Fibroblast of pulmonary artery (primary cell): ENCODE measurements at regions not wholly inside any gene's neighbourhood (a gene's known extent, or its start where the extent isn't known, plus 50 kb on each side); places are given as distances from the start of the nearest gene placed in this dataset.
"Not testable (repeated sequence)": the region's sequence is repeated elsewhere in the genome, so short reads cannot be mapped to it uniquely, and the experiment has no call there.

Experiments used
- DNase-seq: peaks from one replicate; pipeline ENCODE4 v3.0.0-alpha.2; 2010; ENCODE audit warnings: low read depth
- H3K4me3 ChIP-seq: replicated peaks from 2 replicates; pipeline ENCODE4 v1.5.1; 2011; ENCODE audit warnings: low read depth, mild to moderate bottlenecking, control low read depth, low read length, moderate library complexity
- TF ChIP-seq, protein P1 (sequence below): IDR thresholded peaks from 2 replicates; pipeline ENCODE4 v1.5.1; 2011; ENCODE audit warnings: mild to moderate bottlenecking, control low read depth, low read length, inconsistent platforms; ENCODE audit errors: missing control alignments

DNA sequence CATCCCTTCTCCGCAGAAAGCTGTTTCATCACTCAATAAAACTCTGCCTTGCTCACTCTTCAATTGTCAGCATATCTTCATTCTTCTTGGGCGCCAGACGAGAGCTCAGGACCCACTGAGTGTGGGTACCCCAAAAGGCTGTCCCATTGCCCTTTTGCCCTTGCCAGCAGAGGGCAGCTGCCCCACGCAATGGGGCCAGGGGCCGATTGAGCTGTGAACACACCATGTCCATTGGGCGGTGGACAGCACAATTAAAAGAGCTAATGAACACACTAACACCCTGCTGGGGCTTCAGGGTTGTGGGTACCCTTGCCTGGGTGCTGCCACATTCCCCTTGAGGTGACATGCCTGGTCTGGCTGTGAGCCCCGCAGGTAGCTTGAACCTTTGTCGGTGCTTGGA lies 487.2 kb upstream of the NUDT12 start:
- no peak for DNase-seq
- TF ChIP-seq, protein P1, sequence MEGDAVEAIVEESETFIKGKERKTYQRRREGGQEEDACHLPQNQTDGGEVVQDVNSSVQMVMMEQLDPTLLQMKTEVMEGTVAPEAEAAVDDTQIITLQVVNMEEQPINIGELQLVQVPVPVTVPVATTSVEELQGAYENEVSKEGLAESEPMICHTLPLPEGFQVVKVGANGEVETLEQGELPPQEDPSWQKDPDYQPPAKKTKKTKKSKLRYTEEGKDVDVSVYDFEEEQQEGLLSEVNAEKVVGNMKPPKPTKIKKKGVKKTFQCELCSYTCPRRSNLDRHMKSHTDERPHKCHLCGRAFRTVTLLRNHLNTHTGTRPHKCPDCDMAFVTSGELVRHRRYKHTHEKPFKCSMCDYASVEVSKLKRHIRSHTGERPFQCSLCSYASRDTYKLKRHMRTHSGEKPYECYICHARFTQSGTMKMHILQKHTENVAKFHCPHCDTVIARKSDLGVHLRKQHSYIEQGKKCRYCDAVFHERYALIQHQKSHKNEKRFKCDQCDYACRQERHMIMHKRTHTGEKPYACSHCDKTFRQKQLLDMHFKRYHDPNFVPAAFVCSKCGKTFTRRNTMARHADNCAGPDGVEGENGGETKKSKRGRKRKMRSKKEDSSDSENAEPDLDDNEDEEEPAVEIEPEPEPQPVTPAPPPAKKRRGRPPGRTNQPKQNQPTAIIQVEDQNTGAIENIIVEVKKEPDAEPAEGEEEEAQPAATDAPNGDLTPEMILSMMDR, result no peak
- H3K4me3 ChIP-seq, result no peak overlapping the region

DNA sequence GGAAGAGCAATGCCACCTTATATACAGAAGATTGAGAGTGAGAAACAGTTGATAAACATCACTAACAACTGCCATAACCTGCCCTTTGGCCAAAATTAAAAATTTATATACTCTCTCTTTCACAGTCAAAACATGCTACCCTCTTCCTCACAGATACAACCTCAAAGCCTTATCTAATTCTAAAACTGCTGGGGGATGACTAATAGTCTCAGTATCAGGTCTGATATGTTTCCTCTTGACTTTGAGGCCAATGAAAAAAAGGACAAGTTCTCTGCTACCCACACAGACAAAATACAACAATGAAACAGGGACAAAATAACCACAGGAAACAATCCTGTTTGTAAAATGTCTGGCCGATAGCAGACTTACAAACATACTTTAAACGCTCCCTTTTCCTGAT lies 485.6 kb upstream of the NUDT12 start:
- DNase-seq, result no peak
- no peak overlapping the region for H3K4me3 ChIP-seq
- TF ChIP-seq, protein P1, result no peak

DNA sequence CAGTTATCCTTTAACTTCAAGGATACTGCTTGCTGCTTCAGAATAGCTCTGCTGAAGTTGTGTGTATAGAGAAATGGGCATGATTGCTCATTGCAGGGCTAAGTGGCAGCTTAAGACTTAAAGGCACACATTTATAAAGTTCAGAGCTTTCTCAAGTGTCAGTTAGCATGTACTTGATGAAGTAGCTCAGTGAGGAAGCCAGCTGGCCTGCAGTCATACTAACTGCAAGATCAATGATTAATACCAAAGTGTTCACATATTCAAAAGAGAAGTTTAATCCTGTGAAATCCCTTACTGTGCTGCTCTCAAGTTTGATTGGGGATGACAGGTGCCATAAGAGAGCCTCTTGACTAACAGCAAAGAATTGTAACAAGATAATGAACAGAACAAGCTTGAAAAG lies 483.4 kb upstream of the NUDT12 start:
- H3K4me3 ChIP-seq, result no peak overlapping the region
- DNase-seq, result no peak
- TF ChIP-seq, protein P1, result no peak

DNA sequence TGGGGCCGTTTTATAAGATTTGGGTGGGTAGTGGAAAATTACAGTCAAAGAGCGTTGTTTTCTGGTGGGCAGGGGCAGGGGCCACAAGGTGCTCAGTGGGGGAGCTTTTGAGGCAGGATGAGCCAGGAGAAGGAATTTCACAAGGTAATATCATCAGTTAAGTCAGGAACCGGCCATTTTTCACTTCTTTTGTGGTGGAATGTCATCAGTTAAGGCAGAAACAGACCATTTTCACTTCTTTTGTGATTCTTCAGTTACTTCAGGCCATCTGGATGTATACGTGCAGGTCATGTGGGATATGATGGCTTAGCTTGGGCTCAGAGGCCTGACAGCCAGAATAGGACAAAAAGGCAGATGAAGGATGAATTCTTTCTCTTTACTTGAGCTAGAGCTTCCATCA lies 477.3 kb upstream of the NUDT12 start:
- H3K4me3 ChIP-seq, DNase-seq: not testable (repeated sequence)

DNA sequence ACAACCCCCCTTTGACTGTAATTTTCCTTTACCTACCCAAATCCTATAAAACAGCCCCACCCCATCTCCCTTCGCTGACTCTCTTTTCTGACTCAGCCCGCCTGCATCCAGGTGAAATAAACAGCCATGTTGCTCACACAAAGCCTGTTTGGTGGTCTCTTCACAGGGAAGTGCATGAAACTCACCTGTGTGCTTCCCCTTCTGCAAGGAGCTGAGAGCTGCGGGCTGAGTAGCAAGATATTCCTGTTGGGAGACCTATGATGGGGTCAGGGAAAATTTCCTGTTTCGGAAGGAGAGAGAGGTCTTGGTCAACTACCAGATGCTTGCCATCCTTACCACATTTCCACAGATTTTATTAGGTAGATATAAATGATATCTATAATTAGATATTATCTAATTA lies 474.5 kb upstream of the NUDT12 start:
- DNase-seq, H3K4me3 ChIP-seq: not testable (repeated sequence)

DNA sequence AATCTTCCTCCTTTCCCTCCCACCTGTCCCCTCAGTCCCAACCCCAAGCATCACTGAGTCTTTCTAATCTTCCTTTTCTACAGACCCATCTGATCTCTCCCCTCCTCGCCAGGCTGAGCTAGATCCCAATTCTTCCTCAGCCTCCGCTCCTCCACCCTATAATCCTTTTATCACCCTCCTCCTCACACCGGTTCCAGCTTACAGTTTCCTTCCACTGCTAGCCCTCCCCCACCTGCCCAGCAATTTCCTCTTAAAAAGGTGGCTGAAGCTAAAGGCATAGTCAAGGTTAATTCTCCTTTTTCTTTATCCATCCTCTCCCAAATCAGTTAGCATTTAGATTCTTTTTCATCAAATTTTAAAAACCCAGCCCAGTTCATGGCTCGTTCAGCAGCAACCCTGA lies 470.6 kb upstream of the NUDT12 start:
- DNase-seq, result not testable (repeated sequence)

DNA sequence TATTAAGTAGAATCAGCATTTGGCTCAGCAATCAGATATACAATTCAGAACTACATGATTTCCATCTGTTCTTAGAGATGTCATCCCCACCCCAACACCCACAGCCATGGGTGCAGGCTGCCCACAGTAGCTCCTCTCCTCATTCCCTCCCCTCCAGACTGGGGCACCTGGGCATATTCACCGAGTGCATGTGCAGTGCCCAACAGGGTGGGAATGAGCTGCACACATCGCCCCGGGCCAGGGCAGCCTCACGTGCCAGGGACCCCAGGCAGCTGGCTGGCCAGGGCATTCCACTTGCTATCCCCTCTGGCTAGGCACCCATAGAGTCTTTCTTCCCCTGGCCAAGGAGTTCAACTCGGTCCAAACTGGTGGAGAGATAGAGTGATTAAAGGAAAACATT lies 461.9 kb upstream of the NUDT12 start:
- TF ChIP-seq, protein P1, result no peak

More for the DNA sequence above, 470.6 kb upstream of the NUDT12 start:
- H3K4me3 ChIP-seq, result not testable (repeated sequence)

DNA sequence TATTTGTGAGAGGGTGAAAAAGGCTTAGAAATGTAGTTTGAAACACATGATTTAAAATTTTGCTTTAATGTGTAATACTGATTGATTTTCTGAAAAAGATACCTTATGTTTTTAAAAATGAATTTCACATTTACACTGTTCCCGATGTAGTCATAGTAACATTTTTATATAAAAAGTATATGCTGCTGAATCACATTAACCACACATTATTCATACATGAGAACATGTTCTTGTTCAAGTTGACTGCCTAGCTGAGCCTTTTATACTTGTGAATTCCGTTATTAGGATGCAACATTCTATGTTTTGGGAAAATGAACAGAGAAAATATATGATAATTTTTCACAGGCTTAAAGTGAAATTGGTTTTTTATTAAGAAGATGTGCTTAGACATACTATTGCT lies 461.1 kb upstream of the NUDT12 start:
- no peak overlapping the region for H3K4me3 ChIP-seq
- TF ChIP-seq, protein P1, result no peak
- no peak for DNase-seq

More for the DNA sequence above, 461.9 kb upstream of the NUDT12 start:
- no peak for DNase-seq
- no peak overlapping the region for H3K4me3 ChIP-seq

DNA sequence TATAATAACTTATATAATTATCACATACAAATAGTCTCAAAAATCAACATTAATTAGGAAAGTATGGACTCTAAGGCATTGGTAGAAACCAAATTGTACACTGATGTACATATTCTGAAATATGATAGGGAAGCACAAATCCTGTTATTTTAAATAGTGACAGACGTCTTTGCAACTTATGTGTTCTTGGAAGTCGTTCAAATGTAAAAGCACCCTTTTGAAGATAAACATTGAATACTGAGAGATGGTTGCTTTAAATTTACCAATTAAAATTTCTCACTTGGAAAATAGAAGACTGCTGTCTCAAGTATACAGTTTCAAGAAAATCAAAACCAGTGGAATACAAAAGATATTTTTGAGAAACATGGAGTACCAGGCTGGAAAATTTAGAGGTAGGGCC lies 457.4 kb upstream of the NUDT12 start:
- no peak for DNase-seq
- no peak overlapping the region for H3K4me3 ChIP-seq
- TF ChIP-seq, protein P1, result no peak
